HK-2 (cell line): ENCODE measurements at regions not wholly inside any gene's neighbourhood (a gene's known extent, or its start where the extent isn't known, plus 50 kb on each side); places are given as distances from the start of the nearest gene placed in this dataset.

ENCODE experiments used
- DNase-seq: peaks from one replicate; pipeline ENCODE4 v3.0.0-alpha.2; 2018; ENCODE audit not compliant: unreplicated experiment

DNA sequence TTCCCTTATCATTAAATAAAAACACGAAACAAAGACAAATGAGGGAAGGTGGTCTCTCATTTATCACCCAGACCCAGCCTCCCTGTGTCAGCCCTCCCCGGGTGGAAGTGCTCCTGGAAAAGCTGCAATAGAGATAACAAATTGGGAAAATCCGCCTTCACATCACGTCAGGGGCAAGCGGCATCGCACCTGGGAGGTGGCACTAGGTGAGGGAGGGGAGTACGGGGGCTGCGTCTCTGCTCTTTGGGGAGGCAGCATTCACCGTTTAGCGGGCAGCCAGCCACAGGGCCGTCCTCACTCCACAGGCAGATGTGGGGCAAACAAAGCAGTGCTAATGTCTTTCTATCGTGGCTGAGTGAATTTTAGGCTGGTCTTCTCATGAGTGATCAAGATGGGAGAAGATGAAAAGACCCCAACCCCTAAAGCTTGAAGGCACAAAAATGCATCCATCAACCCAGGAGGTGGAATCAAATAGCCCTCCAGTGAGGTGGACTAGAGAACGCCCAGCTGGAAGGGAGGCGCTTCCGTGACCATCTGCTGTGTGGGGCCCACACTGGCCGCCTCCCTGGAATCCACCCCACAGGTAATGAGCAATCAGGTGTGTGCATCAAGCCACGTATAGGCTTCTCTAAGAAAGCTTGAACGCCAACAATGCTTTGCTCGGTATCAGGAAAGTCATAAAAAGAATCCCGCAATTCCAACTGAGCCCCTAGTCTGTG lies 629.5 kb downstream of the BRD1 start:
- DNase-seq, result no peak

DNA sequence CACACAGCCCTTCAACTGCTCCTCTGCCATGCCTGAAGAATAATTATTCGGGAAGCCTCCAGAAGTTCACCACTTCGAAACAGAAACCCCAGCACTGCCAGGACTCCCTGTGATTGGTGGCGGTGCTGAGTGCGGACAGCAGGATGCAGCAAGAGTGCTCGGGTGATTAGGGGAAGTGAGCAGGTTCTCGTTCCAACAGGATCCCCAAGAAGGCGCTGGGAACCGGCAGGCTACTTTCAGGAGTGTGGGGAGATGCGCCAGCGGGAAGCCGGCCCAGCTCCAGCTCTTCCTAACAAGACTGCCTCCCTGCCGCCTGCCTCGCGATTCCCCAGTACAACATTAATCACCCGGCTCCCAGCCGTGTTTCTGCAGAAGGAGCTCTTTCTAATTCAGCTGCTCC lies 630.2 kb downstream of the BRD1 start:
- DNase-seq, result no peak

DNA sequence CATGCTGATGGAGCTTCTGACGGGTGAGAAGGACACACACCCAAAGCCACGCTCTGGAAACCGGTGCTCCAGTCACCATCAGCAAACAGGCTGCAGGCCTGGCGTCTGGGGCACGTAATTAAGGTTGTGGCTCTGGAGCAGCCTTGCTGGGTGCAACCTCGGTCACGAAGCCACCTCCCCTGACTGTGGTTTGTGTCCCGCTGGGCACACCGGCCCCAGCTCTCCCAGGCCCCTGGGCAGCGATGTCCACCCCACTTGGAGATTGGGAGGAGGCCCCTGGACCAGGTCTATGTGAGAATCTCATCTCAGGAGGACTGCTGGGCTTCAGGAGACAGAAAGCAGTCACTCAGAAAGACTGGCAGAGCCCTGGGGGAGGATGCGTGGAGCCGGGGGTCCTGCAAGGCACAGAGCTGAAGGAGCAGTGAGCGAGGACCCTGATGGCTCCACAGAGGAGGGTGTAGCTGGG lies 631.6 kb downstream of the BRD1 start:
- DNase-seq, result no peak

DNA sequence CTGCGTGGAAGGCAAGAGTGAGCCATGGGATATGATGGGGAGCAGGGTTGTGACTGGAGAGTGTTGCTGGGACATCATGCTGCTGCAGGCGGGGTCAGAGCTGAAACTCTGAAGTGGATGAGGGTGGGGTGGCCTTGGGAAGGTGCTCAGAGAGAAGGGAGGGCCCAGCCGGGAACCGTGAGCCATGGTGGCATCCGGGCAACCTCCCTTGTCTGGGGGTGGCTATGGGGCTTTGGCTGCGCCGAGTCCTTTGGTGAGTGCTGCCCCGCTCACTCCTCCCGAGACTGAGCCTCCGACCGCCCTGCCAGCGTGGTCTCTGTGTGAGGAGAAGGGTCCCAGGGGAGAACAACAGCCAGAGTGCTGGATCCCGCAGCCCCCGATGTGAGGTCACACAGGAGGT lies 632.0 kb downstream of the BRD1 start:
- DNase-seq, result no peak

DNA sequence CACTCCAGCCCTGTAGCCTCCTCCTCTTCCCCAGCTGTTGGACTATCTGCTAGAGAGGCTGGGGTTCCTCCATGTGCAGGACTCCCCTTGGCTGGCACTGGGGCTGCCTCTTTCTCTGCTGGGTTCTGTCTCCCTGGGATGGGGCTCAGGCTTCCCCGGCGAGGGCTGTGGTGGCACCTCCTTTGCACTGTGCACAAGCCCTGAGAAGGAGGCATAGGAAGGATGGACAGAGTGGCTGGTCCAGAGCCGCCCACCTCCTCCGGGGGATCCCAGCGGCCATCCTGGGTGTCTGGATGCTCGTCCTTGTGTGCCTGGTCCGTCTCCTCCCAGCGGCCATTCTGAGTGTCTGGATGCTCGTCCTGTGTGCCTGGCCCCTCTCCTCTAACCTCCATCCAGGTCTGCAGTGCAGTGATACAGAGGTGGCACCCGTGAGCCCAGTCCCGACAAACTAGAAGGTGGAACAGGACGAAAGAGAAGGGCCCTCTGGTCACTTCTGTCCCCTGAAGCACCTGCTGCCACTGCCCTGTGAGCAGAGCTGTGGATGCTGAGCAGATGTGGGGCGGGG lies 633.7 kb downstream of the BRD1 start:
- DNase-seq, result no peak

DNA sequence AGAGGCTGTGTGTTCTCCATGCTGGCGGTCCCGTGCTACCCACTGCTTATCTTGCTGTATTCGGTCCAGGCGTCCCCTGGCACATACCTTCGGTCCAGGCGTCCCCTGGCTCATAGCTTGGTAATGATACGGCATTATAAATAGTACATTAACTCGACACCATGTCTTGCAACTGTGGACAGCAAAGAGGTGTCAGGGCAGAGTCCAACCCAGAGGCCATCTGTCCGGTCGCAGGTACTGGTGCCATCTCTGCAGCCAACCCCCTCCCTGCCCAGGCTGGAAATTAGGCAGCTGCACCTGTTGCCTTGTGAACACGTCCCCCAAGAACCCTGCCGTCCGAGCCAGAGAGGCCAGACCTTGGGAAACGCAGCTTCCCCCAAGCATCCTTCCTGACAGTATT lies 634.3 kb downstream of the BRD1 start:
- DNase-seq, result no peak

DNA sequence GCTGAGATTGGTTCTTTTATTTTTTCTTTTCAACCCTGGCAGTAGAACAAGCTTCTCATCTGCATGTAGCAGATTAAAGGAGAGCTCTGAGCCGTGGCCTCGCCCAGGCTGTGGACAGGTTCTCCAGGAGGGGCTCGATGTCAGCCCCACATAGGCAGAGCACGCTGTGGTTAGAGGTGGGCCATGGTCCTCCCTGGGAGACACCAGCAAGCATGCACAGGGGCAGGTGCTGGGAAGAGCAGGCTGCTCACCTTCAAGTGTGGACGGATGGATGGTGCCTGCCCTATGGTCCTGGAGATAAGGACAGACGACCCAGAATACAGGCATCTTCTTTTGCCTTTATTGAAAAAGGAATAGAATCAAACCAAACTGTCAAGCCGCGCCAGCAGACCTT lies 634.8 kb downstream of the BRD1 start:
- no peak for DNase-seq

DNA sequence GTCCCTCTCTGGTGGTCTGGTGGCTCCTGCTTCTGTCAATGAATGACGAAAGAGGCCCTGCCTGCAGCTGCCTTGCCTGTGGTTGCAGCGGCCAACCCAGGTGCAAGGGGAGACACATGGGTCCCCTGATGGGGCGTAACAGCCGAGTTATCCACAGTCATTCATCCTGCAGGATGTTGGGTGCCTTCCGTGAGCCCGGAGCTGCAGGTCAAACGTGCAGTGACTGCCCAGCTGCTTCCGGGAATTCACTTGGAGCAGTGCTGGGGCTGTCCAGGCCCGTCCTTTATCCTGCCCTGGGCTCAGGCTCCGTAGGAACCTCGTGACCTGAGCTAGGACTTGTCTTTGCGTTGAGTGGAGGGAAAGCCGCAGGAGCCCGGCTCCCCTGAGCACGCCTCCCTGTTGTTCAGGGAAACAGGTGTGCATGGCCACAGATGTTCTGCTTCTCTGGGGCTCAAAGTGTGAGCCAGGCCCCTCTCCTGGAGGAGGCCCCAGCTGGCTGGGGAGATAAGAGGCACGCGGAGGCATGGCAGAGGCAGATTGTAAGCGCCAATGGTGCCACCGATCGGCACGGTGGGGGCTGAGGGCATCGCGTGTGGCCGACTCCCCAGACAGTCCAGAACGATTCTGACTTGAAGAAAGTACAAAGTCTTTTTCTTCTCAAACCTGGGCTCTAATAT lies 635.4 kb downstream of the BRD1 start:
- no peak for DNase-seq

DNA sequence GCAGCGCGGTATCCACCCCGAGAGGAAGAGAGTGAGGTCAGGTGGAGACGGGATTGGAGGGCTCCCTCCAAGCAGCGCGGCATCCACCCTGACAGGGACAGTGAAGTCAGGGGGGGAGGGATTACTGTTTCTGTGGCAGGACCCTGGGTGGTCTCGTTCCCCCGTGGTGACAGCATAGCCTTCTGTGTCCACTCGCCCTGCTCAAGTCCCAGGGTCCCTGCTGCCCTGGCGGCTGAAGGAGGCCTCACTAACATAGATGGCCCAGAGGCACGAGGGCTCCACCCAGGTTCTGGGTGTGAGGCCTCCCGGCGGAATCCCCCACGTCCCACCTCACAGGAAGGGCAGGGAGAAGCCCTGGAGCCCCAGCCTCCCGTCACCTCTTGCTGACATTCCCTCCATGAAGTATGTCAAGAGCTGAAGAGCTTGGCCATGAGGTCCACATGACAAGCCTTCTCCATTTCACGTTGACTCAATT lies 636.1 kb downstream of the BRD1 start:
- DNase-seq, result no peak

DNA sequence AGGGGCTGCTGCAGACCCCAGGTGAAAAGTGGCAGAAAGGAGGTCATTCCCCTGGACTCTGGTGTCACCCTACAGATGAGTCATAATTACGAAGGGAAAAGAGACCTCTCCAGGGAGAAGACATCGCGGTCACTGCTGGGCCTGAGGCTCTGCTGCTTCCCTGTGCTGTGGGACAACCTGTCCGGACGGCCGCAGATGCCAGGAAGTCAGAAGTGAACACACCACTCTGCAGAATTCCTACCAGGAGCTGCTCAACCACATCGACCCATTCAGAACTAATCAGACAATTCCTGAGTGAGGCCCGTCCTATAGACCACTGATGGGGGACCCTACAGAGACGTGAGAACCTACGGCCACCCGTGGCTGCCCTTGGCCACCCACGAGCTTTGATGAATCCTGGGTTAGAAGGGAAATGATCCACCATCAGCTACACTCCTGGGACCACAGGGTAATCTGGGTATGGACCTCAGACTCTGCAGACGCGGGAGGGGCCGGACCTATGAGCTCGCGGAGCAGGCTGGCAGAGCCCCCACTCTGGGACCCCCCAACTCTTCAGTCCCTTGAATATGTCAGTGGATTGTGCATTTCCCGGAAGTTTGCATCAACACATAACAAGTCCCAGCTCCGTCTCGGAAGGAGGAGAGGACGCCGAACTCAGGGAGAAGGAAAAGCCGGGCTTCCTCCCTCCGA lies 636.7 kb downstream of the BRD1 start:
- no peak for DNase-seq

DNA sequence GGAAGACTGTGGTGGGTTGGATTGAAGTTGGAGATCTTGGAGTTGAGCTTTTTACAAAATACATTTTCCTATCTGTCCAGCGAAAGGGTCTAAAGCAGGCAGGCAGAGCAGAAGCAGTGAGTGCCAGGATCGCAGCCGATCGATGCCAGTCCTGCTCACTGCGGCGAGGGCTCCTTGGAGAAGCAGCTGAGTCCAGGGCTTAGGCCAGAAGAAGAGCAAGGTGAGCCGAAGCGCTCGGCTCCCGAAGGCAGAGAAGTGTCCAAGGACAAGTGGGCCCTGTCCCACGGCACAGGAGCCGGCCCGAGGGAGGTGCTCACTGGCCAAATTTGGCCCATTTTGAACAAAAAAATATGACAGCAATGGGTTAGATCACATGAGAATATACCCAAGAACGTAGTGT lies 637.8 kb downstream of the BRD1 start:
- DNase-seq, result no peak

DNA sequence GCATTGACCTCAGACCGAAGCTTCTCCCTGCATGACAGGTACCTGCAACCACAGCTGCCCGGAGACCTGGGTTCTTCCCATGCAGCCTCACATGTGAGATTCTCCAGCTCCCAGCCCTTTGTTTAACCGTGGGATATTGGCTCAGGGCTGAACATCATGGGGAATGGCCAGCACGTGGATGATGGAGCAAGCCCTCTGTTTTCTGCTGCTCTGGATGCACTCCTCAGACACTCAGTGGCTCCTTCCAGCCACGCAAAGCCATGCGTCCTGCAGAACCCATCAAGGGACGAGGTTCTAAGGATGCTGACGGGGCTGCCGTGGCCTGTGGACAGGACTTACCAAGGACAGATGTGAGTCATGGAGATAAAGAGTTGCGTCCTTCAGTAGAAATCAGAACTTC lies 639.1 kb downstream of the BRD1 start:
- DNase-seq, result no peak

DNA sequence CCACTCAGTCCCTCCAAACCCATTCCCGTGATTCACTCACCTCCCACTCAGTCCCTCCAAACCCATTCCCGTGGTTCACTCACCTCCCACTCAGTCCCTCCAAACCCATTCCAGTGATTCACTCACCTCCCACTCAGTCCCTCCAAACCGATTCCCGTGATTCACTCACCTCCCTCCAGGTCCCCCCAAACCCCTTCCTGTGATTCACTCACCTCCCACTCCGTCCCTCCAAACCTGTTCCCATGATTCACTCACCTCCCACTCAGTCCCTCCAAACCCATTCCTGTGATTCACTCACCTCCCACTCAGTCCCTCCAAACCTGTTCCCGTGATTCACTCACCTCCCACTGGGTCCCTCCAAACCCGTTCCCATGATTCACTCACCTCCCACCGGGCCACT lies 639.6 kb downstream of the BRD1 start:
- DNase-seq, result no peak

DNA sequence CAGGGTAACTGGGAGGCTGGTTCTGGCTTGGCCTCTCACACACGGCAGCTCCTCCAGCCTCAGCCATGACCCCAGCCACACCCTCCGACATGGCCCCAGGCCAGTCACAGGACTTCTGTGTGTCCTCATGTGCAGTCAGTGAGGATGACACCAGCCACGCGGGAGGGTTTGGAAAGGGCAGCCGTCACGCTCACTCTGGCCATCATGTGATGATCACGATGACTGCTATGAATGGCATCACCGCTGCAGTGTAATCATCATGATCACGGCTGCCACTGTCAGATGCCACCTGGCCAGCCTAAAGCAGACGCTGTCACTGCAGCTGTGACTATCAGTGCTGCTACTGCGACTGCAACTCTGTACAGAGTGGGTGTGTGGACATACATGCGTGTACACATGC lies 640.9 kb downstream of the BRD1 start:
- no peak for DNase-seq

DNA sequence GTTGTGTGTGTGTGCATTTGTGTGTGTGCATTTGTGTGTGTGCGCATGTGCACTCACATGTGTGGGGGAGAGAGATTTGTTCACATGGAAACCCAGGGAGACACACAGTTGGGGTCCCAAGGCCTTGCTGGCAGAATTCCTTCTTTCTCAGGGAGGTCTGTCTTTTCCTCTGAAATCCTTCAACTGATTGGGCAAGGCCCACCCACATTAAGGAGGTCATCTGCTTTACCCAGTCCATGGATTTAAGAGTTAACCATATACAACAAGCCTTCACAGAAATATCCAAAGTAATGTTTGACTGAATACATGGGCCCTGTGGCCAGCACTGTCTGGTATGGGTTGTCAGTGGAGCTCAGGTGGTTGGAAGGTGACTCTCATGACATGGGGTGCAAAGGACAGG lies 641.4 kb downstream of the BRD1 start:
- no peak for DNase-seq

DNA sequence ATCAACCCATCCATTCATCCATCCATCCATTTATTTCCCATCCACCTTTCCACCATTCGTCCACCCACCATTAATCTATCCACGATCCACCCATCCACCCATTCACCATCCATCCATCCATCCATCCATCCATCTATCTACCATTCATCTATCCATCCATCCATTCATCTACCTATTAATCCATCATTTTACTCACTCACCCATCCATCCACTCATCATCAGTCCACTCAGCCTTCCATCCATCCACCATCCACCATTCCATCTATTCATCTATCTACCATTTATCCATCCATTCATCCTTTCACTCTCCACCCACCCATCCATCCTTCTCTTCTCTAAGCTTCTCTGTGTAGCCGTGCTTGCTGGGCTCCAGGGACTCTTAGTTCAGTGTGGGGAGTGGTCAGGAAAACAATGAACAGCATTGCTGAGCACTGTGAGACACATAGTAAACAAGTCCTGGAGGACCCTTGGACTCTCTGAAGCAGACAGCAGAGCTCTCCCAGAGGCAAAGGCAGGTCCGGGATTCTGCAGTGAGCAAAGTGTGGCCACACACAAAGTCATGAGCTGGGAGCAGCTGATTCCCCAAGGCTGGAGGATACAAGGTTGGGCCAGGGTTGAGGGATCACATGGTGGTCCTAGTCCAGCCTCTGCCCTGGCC lies 642.2 kb downstream of the BRD1 start:
- no peak for DNase-seq

DNA sequence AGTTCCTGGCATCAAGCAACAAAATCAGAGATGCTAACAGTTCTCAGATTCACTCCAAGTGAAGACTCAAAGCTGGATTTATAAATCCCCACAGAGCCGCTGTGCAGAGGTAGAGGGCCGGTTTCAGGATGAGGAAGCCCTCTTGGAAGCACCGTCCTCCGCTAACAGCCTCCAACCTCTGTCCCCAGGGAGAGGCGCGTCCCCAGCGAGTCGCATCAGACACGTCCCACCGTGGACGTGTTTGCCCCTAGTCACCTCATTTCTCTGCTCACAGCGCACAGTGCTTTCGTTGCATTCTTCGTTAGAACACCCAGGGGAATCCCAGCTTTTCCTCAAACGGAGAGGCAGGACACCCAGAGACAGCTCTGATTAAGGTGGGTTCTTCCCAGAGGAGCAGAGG lies 642.9 kb downstream of the BRD1 start:
- no peak for DNase-seq

DNA sequence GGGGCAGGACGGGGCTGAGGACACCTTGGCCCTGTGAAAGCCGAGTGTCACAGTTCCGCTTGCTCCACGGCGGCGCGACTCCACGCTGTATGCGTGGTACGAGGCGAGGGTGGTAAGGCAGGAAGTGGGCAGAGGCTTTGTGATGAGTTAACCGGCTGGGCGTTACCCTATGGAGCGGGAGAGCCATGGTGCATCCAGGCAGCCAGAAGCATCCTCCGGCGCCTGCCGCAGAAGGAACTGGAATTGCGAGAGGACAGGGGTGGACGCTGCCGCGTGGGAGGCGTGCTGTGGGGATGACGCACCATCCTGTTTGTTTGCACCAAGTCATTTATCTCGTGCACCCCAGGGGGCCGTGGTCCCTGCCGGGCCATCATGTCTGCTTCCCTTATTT lies 643.9 kb downstream of the BRD1 start:
- no peak for DNase-seq

DNA sequence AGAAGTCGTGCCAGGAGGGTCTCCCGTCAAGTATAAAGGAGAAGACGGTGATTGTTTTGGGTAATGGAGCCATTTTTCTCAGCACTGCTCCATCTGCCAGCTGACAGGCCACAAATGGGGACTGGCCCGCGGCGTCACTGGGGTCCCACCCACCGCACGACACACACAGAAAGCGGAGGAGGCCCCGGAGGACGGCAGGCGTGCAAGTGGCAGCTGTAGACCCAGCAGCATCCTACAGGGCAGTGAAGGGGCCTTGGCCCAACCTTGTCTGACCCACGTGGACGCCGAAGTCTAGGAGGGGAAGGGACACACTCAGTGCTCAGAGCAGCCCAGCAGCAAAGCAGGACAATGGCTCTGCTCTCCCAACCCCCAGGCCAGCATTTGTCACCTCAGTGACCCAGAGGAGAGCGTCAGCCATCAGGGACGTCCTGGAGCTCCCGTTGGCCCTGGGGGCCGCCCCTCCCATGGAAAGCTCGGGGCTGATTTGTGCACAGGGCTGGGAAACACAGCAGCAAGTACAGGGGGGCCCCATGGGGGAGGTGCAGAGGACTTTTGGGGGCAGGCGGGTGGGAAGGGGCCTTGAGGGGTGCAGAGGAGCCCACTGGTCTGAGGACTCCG lies 644.4 kb downstream of the BRD1 start:
- no peak for DNase-seq

DNA sequence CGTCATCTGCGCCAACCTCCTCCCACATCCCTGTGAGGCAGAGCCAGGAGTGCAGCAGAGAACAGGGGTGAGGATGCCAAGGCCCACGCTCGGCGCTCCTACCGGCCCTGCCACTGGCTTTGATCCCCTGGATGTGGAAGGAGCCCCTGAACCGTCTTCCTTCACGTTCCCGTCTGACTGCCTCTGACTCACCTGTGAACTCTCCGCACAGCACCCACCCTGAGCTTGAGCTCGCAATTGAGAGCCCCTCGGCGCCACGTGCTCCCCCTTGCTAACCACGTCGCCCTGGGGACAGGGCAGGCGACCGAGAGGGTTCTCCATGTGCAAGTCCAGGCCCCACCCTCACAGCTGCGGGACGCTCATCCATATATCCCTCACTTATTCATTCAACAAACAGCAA lies 645.3 kb downstream of the BRD1 start:
- DNase-seq, result no peak

DNA sequence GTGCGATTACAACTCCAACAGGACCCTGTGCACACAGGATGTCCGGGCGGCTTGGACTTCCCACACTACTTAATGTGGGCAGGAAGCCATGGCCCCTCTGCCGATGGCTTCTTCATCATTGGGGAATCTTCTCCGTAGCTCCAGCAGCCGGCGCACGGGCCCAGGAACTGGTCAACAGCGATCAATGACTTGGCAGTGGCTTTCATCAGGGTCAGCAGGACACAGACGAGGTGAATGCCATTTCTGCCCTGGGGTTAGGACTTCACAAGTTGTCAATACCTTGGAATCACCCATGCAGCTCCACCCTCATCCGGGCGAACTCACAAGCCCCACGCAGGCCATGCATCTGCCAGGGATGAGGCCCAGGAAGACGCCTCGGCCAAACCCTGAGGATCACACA lies 645.7 kb downstream of the BRD1 start:
- DNase-seq, result no peak

DNA sequence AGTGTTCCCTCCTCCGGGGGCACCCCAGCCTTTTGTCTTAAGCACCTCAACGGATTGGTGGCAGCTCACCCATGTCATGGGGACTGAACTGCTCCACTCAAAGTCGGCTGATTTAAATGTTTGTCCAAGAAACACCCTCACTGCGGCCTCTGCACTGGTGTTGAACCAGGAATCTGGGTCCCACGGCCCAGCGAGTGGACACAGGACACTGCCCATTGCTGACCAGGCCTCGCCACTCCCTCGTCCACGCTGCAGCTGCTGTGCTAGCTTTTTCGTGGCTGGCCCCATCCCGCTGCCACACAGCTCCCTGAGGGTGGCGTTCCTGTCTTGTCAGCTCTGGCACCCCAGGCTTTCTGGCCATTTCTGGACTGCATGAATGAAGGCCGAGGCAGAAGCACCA lies 646.2 kb downstream of the BRD1 start:
- DNase-seq, result no peak
